GM12891 (cell line): ENCODE measurements at regions not wholly inside any gene's neighbourhood (a gene's known extent, or its start where the extent isn't known, plus 50 kb on each side); places are given as distances from the start of the nearest gene placed in this dataset.

Experiments
- POLR2A ChIP-seq: IDR thresholded peaks from 2 replicates; pipeline ENCODE4 v1.6.1; 2011; ENCODE audit warnings: low read depth, low read length, control low read depth
- POLR2AphosphoS5 ChIP-seq: IDR thresholded peaks from 2 replicates; pipeline ENCODE4 v1.6.1; 2011; ENCODE audit warnings: low read depth, low read length, control low read depth
- SPI1 ChIP-seq: IDR thresholded peaks from 2 replicates; pipeline ENCODE4 v1.6.1; 2011; ENCODE audit warnings: low read depth, low read length, control low read depth

DNA sequence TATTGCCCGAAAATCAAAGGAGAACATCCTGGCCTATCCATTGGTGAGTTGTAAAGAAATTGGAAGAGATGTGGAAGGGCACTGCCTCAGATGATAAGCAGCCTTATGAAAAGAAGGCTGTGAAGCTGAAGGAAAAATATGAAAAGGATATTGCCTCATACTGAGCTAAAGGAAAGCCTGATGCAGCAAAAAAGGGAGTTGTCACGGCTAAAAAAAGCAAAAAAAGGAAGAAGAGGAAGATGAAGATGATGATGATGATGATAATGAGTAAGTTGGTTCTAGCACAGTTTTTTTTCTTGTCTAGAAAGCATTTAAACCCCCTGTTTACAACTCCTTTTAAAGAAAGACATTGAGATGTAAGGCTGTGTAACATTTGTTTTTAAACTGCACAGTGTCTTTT is 59.8 kb upstream of the ZBED3 start:
- no peak for TF ChIP-seq SPI1
- no peak for TF ChIP-seq POLR2AphosphoS5
- no peak for TF ChIP-seq POLR2A
